ENCODE measurements at regions not wholly inside any gene's neighbourhood (a gene's known extent, or its start where the extent isn't known, plus 50 kb on each side); places are given as distances from the start of the nearest gene placed in this dataset.

- TF ChIP-seq CTCF (conservative IDR thresholded peaks at IDR 0.05) (no peak), EZH2 (IDR thresholded peaks at IDR 0.05; ENCODE audit: low read depth) (no peak)
These were observed 104.3 kb upstream of the EOMES start for GRCh38 chr3:27826448-27826847.
